ENCODE measurements at regions not wholly inside any gene's neighbourhood (a gene's known extent, or its start where the extent isn't known, plus 50 kb on each side); places are given as distances from the start of the nearest gene placed in this dataset.
"Not testable (repeated sequence)": the region's sequence is repeated elsewhere in the genome, so short reads cannot be mapped to it uniquely, and the experiment has no call there.

- no peak for DNase-seq (ENCODE audit: low read depth)
These were observed 752.1 kb upstream of the PCDH20 start for GRCh38 chr13:62167650-62168172.

- DNase-seq (ENCODE audit: low read depth) = no peak
These were observed 747.2 kb upstream of the PCDH20 start for GRCh38 chr13:62162860-62163259.

GRCh38 chr13:62158520-62158919, 742.9 kb upstream of the PCDH20 start:
- no peak for DNase-seq (ENCODE audit: low read depth)

GRCh38 chr13:62151724-62152123, 736.1 kb upstream of the PCDH20 start:
- not testable (repeated sequence) for DNase-seq (ENCODE audit: low read depth)

- no peak for DNase-seq (ENCODE audit: low read depth)
These were observed 726.4 kb upstream of the PCDH20 start for GRCh38 chr13:62142048-62142447.

GRCh38 chr13:62139597-62139996, 723.9 kb upstream of the PCDH20 start:
- no peak for DNase-seq (ENCODE audit: low read depth)

- no peak for DNase-seq (ENCODE audit: low read depth)
These were observed 722.2 kb upstream of the PCDH20 start for GRCh38 chr13:62137629-62138405.

GRCh38 chr13:62131604-62132003, 716.0 kb upstream of the PCDH20 start:
- DNase-seq (ENCODE audit: low read depth) = no peak

- no peak for DNase-seq (ENCODE audit: low read depth)
These were observed 714.7 kb upstream of the PCDH20 start for GRCh38 chr13:62130062-62130970.

GRCh38 chr13:62129000-62129551, 713.4 kb upstream of the PCDH20 start:
- no peak for DNase-seq (ENCODE audit: low read depth)

GRCh38 chr13:62126400-62126799, 710.8 kb upstream of the PCDH20 start:
- no peak for DNase-seq (ENCODE audit: low read depth)

- DNase-seq (ENCODE audit: low read depth) = no peak
These were observed 709.8 kb upstream of the PCDH20 start for GRCh38 chr13:62125451-62125850.

GRCh38 chr13:62123409-62123808, 707.8 kb upstream of the PCDH20 start:
- no peak for DNase-seq (ENCODE audit: low read depth)

- no peak for DNase-seq (ENCODE audit: low read depth)
These were observed 706.8 kb upstream of the PCDH20 start for GRCh38 chr13:62122434-62122833.

GRCh38 chr13:62119739-62120700, 704.4 kb upstream of the PCDH20 start:
- no peak for DNase-seq (ENCODE audit: low read depth)

- no peak for DNase-seq (ENCODE audit: low read depth)
These were observed 700.2 kb upstream of the PCDH20 start for GRCh38 chr13:62115831-62116230.

- no peak for DNase-seq (ENCODE audit: low read depth)
These were observed 697.5 kb upstream of the PCDH20 start for GRCh38 chr13:62113179-62113578.

GRCh38 chr13:62110079-62110478, 694.4 kb upstream of the PCDH20 start:
- DNase-seq (ENCODE audit: low read depth) = no peak

GRCh38 chr13:62104136-62104535, 688.5 kb upstream of the PCDH20 start:
- not testable (repeated sequence) for DNase-seq (ENCODE audit: low read depth)

- no peak for DNase-seq (ENCODE audit: low read depth)
These were observed 681.0 kb upstream of the PCDH20 start for GRCh38 chr13:62096652-62097051.

GRCh38 chr13:62094932-62095331, 679.3 kb upstream of the PCDH20 start:
- DNase-seq (ENCODE audit: low read depth) = no peak

All from CMK (cell line).